ENCODE measurements at regions not wholly inside any gene's neighbourhood (a gene's known extent, or its start where the extent isn't known, plus 50 kb on each side); places are given as distances from the start of the nearest gene placed in this dataset.
"Not testable (repeated sequence)": the region's sequence is repeated elsewhere in the genome, so short reads cannot be mapped to it uniquely, and the experiment has no call there.

DNA sequence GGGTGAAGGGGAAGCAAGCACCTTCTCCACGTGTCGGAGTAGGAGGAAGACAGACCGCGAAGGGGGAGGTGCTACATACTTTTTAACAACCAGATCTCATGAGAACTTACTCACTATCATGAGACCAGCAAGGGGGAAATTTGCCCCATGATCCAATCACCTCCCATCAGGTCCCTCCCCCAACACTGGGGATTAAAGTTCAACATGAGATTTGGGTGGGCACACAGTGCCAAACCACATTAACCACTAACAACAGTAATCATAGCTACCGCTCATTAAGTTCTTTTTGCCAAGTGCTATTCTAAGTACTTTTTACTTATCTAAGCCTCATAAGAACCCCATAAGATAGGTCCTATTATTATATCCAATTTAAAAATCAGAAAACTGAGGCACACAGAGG is 450.5 kb upstream of the DDI1 start:
- DNase-seq = no peak

DNA sequence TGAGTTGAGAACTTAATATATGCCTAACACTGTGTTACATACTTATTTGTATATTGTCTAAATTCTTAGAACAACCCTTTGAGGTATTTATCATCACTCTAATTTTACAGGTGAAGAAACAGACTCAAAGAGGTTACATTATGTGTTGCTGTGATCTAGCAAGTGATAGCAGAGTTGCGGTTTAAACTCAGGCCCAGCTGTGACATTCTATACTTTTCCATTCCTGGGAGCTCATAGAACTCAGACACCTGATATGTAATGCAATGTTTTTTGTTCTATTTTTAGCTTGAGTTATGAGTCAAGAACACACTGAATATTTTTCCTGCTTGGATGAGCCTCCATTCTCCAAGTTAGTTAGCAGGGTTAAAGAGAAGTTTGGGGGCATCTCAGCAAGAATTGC is 449.7 kb upstream of the DDI1 start:
- DNase-seq = no peak

DNA sequence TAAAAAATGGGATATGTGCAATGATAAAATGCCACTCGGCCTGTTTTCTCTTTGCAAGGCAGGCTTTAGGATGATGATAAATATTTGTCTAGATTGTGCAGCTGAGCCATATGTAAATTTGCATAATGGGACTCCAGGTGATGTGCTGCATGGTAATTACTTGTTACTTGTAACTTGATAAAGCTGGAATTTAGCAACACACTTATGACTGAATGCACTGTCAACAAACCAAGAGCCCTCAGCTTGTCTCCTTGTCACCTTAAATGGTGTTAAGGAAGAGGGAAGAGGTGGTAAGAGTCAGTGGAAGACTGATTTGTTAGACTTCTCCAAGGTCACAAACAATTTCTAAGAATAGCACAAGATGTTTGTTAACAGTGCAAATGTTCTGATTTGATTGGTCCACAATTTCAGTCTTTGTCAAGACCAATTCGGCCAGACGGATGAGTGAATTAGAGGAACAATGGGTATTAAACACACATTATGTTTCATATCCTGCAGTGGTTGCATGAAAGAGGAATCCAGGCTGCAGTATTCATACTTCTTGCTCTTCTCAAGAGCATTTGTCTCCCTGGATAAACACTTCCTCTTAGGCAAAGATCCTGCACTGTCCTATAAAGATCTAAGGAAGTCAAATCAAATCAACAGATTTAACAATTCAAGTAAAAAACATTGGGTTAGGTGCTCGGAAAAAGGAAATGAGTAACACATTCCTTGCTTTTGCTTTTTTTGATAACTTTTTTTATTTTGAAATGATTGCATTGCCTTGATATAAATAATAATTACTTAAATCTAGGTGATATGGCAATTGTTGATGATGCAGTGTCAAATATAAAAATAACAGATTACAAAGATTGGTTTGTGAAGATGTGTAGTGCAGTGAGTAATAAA is 448.3 kb upstream of the DDI1 start:
- DNase-seq = no peak

DNA sequence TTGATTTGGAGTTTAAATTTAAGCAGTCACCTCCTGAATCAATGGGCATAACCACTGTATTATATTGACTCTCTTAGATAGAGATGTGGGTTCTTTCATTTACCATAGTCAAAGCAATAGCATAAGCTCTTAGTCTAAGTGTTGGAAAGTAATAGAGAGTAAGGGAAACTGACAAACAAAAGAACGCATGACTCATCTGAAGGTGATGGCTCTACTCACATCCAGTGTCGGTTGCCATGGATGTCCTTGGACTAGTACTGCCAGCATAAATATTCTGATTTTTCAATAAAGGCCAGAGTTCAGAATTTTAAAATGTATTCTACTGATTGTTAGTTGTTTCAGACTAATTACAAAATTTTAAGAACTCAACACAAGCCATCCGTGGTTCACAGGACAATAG is 444.9 kb upstream of the DDI1 start:
- no peak for DNase-seq

DNA sequence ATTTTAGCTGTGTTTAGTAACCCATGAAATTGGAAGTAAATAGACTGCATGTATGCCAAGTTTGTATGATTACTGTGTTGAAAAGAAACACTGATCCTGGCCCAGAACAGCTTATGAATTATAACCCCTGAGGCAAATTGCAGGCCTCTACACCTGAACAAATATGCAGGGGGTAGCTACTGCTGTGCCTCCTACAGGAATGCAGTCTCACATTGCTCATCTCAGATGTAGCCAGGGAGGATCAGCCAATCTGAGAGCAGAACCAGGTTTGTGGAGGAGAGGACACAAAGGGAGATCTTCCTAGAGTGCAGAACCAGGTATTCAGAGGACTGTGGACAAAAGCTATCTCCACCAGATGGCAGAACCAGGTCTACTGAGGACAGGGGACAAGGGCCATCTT is 442.2 kb upstream of the DDI1 start:
- no peak for DNase-seq

DNA sequence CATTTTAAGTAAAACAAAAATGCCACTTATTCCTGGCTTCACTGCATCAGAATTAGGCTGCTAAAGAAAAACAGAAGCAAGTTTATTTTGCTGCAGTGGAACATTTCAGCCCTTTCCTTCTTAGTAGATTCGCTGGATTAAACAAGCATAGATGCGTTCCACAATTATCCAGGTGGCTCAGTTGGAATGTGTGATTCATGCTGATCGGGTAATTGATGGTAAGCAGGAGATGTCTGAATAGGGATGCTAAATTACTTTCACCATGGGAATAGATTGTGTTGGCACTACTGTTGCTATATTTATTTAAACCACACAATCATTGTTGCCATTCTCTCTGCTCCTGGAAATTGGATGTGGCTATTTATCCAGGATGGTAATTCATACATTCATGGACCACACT is 440.1 kb upstream of the DDI1 start:
- no peak for DNase-seq

DNA sequence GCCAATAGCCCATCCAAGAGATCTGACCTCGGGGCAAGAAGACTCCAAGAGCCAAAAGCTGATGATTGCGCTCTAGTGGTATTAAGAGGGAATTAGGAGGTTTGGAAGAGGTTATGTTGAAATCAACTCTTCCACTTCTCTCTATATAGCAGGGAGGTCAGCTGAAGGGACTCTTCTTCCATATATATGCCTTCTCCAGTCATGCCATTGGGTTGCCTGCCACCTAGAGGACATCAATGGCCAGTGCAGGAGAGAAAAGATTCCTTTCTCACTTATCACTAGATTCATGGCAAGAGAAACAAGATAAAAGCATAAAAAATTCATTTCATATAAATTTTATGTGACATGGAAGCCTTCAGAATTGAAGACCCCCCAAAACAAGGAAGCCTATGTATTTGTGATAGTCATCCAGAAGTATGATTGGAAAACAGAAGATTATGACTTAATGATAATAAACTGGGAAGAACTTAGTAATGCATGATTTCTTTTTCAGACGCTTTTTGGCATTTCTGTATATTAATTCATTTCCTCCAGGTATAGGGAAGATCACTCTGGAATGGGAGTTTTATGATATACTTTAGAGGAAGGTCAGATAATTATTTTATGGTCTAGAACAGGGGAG is 435.1 kb upstream of the DDI1 start:
- DNase-seq = no peak

DNA sequence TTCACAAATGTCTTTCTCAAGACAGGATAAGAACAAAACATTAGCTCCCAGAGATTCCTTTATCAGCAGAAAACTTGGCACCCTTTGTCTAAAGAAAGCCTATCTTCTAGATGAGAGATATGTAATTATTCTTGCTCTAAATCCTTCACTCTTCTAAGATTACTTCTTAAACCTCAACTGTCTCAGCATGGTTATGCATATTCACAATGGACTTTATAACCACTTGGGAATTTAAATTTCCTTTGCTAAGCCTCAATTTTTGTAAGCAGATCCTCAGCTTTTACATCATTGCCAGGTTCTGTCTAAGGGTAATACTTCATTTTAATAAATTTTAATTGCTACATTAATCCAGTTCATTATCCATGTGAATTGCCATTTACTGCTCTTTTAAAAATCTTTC is 433.6 kb upstream of the DDI1 start:
- DNase-seq = no peak

DNA sequence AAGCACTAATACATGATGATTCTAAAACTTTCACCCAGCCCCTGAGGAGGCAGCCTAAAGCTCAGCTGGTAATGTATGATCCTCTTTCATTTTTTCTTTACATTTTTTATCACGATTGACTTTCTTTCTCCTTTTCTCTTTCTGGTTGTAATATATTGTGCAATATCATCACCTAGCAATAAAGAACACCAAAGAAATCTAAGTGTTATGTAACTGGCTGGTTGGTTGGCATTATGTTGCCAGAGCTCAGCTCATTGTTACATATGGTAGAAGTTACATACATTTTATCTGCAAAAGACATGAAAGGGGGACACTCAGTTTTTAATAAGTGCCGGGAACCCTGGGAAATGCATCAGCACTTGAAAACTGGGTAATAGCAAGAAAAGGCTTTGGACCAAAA is 432.1 kb upstream of the DDI1 start:
- DNase-seq = no peak

DNA sequence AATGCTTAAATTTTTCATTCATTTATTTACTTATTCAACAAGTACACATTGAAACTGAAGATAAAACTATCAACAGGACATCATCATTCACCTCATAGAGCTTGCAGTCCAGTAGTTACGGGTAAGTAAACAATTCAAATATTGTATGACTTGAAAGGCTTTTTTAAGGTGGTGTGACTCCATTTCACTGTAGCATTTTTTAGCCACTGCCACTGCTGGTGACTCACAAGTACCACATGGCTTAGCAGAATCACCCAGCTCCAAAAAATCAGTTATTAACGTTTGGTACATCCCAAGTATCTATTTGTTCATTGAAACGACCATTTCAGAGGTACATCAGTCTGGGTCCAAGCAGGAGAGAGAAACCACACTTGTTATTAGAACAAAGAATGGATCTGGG is 427.9 kb upstream of the DDI1 start:
- no peak for DNase-seq

DNA sequence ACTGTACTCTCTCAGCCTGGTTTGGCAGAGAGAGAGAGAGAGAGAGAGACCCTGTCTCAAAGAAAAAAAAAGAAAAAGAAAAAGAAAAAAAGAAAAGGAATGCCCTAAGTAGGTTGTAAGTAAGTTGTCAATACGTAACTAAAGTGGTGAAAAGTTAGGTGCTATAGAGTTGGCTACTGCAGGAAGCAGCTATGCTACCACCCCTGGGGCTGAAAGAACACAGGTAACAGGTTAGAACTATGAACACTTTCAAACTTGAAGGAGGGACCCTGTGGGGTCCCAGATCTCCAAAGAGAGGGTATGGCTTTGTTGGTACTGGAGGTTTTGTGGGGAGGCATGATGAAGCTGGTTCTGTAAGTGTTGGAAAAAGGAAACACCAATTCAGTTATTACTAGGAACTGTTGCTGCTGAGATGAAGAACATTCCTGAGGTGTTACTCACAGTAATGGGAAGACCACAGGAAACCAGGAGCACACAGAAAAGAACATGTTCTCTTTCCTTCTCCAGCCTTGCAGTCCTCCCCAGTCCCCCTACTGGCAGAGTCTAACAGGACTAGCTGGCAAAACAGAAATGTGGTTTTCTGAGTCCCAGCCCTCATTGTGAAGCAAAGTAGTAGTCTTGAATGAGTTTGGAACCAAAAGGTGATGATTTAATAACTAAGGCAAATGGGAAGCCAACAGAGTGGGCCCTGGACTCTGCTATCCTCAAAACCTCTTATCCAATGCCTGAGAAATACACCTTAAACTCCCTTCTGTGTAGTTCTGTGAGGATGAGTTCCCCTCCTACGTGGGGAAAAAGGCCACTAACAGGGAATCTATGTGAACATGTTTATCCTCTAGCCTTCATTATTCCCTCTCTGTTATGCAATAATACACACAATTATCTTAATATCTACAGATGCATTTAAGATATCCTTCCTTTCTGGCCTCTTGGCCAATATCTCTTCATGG is 427.0 kb upstream of the DDI1 start:
- DNase-seq = no peak

DNA sequence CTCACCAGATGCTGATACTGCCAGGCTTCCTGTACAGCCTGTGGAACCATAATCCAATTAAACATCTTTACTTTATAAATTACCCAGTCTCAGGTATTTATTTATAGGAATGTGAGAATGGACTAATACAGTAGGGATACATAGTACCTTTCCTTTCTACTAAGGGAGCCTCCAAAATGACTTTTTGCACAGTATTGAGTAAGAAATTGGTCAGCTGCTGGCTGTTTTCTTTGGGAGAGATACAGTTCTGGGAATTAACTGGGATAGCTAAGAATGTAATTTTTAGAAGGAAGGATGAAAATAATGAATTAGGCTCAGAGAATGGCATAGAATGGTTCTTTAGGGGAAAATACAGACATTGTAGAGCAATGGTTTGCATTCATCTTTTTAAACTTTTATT is 426.0 kb upstream of the DDI1 start:
- no peak for DNase-seq

DNA sequence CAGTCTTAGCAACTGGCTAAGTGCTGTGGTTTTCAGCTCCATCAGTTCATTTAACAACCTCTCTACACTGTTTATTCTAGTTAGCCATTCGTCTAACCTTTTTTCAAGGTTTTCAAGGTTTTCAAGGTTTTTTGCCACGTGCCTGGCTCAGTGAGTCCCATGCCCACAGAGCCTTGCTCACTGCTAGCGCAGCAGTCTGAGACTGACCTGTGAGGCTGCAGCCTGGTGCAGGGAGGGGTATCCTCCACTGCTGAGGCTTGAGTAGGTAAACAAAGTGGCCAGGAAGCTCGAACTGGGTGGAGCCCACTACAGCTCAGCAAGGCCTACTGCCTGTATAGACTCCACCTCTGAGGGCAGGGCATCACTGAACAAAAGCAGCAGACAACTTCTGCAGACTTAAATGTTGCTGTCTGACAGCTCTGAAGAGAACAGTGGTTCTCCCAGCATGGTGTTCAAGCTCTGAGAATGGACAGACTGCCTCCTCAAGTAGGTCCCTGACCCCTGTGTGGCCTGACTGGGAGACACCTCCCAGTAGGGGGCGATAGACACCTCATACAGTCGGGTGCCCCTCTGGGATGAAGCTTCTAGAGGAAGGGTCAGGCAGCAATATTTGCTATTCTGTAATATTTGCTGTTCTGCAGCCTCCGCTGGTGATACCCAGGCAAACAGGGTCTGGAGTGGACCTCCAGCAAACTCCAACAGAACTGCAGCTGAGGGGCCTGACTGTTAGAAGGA is 424.7 kb upstream of the DDI1 start:
- not testable (repeated sequence) for DNase-seq

DNA sequence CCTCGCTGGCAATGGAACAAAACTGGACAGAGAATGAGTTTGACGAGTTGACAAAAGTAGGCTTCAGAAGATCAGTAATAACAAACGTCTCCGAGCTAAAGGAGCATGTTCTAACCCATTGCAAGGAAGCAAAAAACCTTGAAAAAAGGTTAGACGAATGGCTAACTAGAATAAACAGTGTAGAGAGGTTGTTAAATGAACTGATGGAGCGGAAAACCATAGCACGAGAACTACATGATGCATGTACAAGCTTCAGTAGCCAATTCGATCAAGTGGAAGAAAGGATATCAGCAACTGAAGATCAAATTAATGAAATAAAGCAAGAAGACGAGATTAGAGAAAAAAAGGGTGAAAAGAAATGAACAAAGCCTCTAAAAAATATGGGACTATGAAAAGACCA is 424.0 kb upstream of the DDI1 start:
- not testable (repeated sequence) for DNase-seq

DNA sequence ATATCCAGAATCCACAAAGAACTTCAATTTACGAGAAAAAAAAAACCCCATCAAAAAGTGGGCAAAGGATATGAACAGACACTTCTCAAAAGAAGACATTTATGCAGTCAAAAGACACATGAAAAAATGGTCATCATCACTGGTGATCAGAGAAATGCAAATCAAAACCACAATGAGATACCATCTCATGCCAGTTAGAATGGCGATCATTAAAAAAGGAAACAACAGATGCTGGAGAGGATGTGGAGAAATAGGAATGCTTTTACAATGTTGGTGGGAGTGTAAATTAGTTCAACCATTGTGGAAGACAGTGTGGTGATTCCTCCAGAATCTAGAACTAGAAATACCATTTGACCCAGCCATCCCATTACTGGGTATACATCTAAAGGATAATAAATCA is 419.9 kb upstream of the DDI1 start:
- not testable (repeated sequence) for DNase-seq

DNA sequence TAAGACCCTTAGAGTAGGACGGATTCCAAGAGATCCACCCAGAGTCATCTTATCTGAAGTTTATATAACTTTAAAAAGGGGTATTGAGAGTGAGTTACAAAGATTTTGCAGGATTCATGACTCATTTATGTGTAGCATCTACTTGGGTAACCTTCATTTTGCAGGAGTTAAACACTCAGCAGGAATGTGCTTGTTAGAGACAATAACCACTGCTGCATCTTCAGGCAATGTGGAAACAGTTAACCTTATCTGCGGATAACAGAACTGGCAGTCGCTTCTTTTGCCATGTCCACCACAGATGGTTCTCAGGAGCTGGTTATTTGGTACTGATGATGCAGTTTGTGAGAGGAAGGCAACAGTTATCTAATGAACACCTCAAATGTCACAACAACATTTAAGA is 417.9 kb upstream of the DDI1 start:
- no peak for DNase-seq

DNA sequence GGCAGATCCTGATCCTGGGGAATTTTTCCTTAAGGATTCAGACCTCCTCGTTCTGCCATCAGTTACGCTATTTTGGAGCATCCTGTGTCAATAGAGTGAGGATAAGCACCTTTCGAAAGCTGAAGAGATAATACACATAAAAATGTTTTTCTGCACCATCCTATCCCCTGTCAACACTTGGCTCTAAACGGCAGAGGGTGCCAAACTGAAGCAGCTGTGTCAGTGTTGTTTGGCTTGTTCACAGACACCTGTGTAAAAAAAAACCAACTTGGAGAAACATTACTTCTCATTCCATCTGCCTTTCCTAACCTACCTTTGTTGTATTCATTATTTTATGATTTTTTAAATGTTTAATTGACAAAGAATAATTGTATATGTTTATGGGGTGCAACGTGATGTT is 417.0 kb upstream of the DDI1 start:
- no peak for DNase-seq

DNA sequence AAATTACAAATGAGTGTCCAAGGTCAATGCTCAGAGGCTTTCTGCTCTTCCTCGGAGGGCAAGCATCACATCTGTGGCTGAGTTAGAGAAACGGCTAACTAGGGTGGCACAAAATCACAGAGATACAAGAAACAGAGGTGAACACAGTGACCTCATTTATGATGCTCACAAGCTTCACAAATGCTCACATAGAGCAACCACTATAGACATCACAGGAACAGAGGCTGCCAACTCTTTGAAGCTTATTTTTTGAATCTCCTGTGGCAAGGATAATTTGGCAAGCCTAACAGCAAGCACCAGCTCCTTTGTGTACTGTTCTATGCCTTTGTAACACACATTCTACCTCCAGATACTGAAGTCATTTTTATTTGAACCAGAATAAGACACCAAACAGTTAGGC is 416.5 kb upstream of the DDI1 start:
- no peak for DNase-seq

DNA sequence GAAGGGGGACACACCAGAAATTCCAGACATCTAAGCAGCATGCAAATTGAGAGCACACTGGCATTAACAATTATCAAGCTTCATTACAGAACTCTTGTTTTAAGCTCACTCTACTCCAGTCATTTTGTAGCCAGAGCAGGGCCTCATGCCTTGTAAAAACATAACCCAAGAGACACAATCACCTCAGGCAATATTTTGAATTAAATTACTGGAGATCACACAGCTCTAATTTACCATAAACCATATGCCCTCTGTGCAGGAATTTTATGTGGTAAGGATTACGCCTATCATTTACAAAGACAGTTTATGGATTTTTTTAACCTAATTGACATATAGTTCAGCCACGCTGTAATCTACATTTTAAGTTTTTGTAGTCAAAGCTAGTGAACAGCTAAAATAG is 414.1 kb upstream of the DDI1 start:
- DNase-seq = no peak

DNA sequence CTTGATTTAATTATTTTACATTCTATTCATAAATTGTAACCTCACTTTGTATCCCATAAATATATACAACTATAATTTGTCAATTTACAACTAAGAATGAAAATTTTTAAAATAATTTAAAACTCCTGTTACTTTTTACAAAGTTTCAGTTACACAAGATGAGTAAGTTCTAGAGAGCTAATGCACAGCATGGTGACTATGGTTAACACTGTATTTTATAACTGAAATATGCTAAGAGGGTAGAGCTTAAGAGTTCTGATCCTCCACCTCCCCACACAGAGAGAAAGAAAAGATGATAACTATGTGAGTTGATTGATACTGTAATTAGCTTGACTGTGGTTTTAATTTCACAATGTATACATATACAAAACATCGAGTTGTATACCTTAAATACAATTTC is 412.5 kb upstream of the DDI1 start:
- DNase-seq = no peak

DNA sequence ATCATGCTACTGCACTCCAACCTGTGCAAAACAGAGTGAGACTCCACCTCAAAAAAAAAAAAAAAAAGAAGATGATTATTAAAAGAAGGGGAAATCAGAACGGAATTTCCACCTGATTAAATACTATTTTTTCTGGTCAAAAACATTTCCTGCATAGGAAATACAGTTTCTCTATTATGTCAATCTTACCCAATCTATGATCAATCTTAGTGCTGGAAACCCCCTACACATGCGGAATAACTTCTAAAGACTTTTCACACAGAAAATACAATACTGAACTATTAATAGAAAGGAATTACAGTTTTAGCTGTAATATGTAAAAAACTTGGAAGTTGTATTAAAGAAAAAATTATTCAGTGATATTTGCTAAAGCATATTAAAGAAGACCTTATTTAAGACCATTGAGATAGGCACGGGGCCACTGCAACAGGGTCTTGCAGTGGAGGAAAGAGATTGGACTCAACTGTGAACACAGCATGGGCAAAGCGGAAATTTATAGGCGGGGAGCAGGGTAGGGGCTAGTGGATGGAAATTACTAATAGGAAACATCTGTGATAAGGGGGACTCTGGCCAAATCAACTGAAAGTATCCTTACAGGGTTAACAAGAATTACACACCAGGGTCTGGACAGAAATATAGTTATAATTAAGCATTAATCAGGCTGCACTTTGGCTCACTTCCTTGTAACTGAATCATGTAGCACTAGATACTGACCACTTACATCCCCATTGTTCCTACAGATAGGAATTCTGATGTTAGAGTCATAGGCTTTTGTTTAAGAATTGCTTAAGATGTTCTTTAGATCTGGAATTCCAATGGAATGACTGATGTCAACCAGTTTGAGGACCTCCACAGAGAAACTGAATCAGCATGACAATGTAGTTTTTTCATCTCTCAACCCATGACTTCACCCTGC is 411.5 kb upstream of the DDI1 start:
- no peak for DNase-seq

DNA sequence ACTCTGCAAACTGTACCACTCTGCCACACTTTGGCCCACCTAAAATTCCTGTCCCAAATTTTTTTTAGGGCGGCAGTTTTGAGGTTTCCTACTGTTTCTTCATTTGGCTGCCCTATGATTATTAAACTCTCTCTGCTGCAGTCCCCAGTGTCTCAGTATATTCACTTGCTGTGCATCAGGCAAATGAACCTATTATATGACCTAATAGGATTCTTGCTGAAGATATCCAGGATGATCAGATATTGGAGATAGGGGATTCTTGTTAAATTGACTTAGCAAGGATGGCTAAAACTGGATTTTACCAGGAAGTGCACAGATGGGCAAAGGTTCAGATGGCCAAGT is 410.8 kb upstream of the DDI1 start:
- DNase-seq = no peak

Measured in activated CD4-positive, CD25-positive, alpha-beta regulatory T cell treated with anti-CD3 and anti-CD28 coated beads, Interleukin-2, amount 50 U/mL, for 72 hours (primary cell).